Superior temporal gyrus (tissue), 1 donor: ENCODE measurements at regions not wholly inside any gene's neighbourhood (a gene's known extent, or its start where the extent isn't known, plus 50 kb on each side); places are given as distances from the start of the nearest gene placed in this dataset.
"Not testable (repeated sequence)": the region's sequence is repeated elsewhere in the genome, so short reads cannot be mapped to it uniquely, and the experiment has no call there.

Experiments
- DNase-seq: peaks from one replicate; pipeline ENCODE4 v3.0.0-alpha.2; 2016; ENCODE audit errors: extremely low spot score

GRCh38 chr10:27388761-27389399 lies 115.2 kb upstream of the RAB18 start:
- no peak for DNase-seq

DNA sequence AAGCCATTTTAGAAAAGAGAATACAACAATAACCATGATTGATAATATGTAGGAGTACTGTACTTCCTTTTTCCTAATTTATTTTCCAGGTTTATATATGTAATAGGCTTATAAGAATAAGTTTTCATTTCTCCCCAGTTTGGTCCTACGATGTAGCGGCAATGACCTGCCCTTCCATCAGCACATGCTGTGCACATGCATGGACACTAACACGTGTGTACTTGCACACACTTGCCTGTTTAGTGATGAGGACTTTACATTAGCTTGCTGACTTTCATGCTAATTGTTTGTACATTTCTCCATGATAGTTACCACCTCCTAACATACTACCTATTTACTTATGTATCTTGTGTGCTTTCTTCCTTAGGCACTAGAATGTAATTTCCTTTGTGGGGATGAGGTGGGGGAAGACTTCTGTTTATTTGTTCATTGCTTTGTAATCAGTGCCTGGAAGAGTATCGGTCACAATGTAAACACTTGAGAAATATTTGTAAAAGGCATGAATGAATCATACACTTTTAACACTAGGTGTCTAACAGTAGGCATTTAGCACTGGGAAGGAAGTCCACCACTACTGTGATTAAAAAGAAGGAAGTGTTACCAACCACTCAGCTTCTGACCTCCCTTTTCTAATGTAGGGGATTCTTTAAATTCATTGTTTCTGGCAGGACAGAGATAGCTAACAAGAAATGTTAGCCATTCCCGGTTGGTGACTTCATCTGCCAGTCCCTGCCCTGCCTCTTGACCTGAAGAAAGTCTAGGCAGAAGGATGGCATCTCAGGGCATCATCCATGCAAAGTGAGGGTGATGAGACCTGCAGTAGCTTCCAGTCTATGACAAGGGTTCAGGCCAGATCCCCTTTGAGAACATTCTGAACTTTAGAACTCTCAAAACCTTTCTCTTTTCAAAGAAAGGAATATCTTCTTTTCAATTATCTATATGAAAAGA lies 120.2 kb upstream of the RAB18 start:
- DNase-seq = no peak

GRCh38 chr10:27382176-27382575 lies 121.9 kb upstream of the RAB18 start:
- no peak for DNase-seq

DNA sequence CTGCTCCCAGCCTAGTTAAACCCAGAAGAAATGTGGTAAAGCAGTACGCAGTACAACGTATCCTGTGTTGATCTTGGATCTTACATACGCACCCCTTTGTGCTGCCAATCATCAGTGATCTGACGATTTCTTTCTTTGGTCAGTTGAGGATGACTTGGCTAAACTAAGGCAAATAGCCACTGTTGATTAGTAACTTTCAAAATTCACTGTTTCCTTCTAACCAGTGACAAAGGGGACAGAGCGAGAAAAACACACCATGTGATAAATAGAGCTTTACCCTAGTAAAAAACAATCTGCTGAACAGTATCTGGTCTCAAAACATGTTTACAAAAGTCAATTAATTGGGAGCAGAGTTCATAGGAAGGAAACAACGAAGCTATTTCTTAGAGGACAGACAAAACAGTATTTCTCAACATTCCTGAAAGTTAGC lies 123.2 kb upstream of the RAB18 start:
- no peak for DNase-seq

GRCh38 chr10:27379041-27379440 lies 125.1 kb upstream of the RAB18 start:
- not testable (repeated sequence) for DNase-seq

- no peak for DNase-seq
Measured at GRCh38 chr10:27373566-27374160, 130.4 kb upstream of the RAB18 start.

DNA sequence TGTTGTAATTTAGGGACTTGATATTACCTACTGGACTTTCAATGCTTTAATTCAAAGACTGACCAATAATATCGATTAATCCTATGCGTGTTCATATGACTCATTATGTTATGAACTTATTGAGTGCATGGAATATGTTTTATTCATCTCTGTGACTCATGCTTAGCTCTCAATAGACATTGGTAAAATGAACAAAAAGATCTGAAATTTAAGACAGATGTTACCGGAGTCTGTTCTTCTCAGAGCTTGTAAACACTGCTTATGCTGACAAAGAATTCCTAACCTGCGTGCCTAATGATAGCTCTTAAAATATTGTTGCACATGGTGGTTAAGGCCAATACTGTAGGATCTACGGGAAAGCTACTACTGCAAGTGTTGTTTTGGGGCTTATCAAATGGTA lies 131.5 kb upstream of the ACBD5 start:
- no peak for DNase-seq

DNA sequence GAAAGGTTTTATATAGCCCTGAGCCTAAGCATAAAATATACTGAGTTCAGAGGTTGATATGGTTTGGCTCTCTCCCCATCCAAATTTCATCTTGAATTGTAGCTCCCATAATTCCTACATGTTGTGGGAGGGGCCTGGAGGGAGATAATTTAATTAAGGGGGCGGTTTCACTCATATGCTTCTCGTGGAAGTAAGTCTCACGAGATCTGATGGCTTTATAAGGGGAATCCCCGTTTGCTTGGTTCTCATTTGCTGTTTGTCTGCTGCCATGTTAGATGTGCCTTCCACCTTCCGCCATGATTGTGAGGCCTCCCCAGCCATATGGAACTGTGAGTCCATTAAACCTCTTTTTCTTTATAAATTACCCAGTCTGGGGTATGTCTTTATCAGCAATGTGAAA lies 130.8 kb upstream of the ACBD5 start:
- DNase-seq = not testable (repeated sequence)

GRCh38 chr10:27369880-27370279 lies 129.3 kb upstream of the ACBD5 start:
- DNase-seq = peak; percentile 31

- no peak for DNase-seq
Measured at GRCh38 chr10:27368706-27369105, 128.1 kb upstream of the ACBD5 start.

DNA sequence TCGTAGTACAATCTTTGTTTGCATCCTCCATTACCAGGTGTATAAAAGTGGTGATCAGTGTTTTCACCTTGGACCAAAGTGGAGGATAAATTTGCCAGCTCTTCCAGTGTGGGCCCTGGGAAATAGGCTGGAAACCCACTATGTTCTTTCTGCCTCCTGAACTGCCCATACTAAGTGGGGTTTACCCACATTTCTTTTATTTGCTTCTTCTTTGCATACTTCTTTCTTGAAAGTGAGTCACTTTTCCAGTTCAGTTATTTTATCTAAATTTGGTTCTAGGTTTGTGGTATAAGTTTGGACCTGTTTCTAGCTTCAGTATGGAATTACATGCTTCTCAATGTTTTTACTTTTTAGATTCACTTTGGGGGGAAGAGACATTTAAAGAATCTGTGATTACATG lies 126.2 kb upstream of the ACBD5 start:
- DNase-seq = no peak

DNA sequence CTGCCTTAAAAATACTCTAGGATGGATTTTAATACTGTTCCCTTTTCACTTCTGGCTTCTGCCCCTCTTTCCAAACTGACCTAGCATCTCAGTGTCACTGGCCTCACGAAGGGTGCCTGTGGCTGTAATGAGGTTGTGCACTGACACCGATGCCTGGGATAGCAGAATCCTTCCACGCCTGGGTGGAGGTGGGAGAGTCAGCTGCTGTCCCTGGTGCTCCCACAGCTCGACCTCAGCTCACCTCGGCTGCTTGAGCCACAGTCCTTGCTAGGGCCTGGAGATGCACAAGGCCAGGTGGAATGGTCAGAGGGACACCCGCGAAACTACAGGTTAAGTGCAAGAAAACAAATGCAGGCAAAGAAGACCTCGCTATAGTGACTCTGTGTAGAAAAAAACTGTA lies 123.4 kb upstream of the ACBD5 start:
- no peak for DNase-seq

DNA sequence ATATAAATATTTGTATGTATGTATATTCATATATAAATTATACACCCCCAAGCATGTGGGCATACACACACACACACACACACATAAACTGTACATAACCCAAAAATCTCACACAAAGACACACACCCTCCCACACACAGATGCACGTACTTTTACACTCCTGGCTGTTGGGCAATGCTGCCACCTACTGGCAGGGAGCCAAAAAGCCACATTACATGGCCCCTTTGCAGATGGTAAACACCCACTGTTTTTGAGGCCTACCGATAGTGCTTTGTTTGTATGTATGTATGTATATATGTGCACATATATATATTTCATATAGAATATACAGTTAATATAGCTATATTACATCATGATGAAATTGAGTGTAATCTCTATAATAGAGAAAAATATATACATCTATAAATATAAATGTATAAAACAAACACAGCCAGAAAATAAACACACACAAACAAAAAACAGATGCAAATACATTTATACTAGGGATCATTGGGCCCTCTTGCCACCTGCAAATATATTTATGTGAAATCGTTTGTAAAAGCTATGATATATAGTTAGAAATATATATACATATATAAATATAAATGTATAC lies 120.1 kb upstream of the ACBD5 start:
- peak; percentile 88 for DNase-seq

GRCh38 chr10:27359792-27360355 lies 119.3 kb upstream of the ACBD5 start:
- no peak for DNase-seq

GRCh38 chr10:27356738-27357137 lies 116.1 kb upstream of the ACBD5 start:
- no peak for DNase-seq

DNA sequence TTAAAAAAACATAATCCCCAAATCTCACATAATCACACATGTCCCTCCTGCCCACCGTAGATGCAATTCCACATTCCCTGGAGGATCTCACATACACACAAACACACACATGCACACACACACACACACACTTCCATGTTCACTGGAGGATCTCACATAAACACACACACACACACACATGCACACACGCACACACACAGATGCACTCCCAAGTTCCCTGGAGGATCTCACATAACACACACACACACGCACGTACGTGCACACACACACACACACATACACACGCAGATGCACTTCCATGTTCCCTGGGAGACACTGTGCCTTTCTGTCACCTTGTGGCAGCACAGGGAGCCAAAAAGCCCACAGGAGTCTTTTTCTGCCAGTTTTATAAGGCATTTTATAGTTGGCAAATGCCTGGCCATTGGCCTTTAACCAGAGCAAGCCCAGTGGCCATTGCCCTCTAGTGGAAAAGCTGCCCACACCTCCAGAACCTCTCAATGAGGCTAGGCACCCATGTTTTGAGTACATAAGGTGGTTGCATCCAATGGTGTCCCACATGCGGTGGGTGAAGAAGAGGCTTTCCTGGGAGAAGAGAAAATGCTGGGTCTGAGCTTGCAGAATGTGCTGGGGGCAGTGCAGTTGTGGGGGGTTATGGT lies 115.4 kb upstream of the ACBD5 start:
- no peak for DNase-seq

GRCh38 chr10:27354643-27355270 lies 114.2 kb upstream of the ACBD5 start:
- not testable (repeated sequence) for DNase-seq

- not testable (repeated sequence) for DNase-seq
Measured at GRCh38 chr10:27354100-27354499, 113.5 kb upstream of the ACBD5 start.

GRCh38 chr10:27349987-27350386 lies 109.4 kb upstream of the ACBD5 start:
- no peak for DNase-seq

DNA sequence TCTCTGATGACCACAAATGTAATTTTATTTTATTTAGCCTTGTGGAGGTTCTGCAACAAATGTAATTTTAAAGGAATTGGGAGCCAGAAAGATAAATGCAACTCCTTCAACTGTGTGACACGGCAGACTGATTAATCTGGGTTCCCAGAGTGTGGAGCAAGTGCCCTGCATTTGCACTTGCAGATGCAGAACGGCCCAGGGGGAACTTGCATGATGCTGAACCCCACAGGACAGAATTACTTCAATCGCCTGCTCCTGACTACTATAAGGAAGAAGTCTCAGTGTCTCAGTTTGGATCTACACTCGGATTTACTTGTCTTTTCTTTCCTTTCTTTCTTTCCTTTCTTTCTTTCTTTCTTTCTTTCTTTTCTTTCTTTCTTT lies 107.2 kb upstream of the ACBD5 start:
- DNase-seq = not testable (repeated sequence)

DNA sequence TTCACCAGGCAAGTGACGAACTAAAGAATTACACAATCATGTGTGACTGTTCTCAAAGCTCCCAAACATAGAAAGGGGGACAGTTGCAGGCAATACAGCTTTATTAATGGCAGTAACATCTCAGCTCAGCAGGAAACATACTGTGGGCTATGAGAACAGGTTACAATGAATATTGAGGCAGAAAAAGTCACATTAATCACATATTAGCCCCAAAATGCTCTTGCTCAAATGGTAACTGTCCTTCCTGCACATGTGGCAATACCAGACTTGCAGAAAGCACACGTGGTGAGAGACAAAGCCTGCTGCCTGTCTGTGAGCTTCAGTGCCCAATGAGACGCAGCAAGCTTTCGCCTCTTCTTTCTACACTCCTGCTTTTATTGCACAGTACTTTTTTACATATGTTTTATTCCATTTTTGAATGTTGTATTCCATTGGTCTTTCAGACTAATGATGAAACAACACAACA lies 104.9 kb upstream of the ACBD5 start:
- DNase-seq = no peak
